Type B pancreatic cell (in vitro differentiated cells): ENCODE measurements at regions not wholly inside any gene's neighbourhood (a gene's known extent, or its start where the extent isn't known, plus 50 kb on each side); places are given as distances from the start of the nearest gene placed in this dataset.

Experiments
- DNase-seq: peaks from one replicate; pipeline ENCODE4 v3.0.0; 2021; ENCODE audit warnings: mixed read lengths; ENCODE audit not compliant: unreplicated experiment; ENCODE audit errors: extremely low spot score
- H3K27ac Mint-ChIP-seq: 2 replicates; pipeline ENCODE4 v1.8.0; 2021; ENCODE audit warnings: mild to moderate bottlenecking, mixed read lengths
- H3K27me3 Mint-ChIP-seq: 2 replicates; pipeline ENCODE4 v1.8.0; 2021; ENCODE audit warnings: mixed read lengths
- H3K36me3 Mint-ChIP-seq: 2 replicates; pipeline ENCODE4 v1.8.0; 2021; ENCODE audit warnings: mixed read lengths
- H3K4me1 Mint-ChIP-seq: one replicate; pipeline ENCODE4 v1.8.0; 2021; ENCODE audit warnings: mixed read lengths; ENCODE audit not compliant: unreplicated experiment
- H3K4me3 Mint-ChIP-seq: 2 replicates; pipeline ENCODE4 v1.8.0; 2021; ENCODE audit warnings: mild to moderate bottlenecking, mixed read lengths
- H3K9me3 Mint-ChIP-seq: 2 replicates; pipeline ENCODE4 v1.8.0; 2021; ENCODE audit warnings: mixed read lengths
- TF ChIP-seq, protein P1 (sequence below): fragments of 200-600 bp; sonication (generic); conservative IDR thresholded peaks from 2 replicates; pipeline ENCODE4 v1.5.0; 2021; ENCODE audit warnings: antibody characterized with exemption, mild to moderate bottlenecking

DNA sequence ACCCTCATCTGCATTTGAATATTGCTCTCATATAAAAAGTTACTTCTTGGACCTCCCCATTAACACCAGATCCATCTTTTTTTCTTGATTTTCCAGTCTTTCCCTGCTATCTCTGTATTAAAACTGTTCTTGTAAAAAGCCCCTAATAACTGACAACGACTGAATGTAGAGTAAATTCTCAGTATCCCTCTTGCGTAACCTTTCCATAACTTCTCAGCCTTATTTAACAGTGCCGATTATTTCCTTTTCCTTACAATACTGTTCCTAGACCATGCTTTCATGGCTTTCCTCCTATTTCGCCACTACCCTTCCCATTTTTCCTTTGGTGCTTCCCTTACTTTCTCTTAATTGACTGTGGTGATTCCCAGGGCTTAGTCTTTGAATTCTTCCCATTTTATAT lies 348.9 kb upstream of the DSEL start:
- TF ChIP-seq, protein P1, sequence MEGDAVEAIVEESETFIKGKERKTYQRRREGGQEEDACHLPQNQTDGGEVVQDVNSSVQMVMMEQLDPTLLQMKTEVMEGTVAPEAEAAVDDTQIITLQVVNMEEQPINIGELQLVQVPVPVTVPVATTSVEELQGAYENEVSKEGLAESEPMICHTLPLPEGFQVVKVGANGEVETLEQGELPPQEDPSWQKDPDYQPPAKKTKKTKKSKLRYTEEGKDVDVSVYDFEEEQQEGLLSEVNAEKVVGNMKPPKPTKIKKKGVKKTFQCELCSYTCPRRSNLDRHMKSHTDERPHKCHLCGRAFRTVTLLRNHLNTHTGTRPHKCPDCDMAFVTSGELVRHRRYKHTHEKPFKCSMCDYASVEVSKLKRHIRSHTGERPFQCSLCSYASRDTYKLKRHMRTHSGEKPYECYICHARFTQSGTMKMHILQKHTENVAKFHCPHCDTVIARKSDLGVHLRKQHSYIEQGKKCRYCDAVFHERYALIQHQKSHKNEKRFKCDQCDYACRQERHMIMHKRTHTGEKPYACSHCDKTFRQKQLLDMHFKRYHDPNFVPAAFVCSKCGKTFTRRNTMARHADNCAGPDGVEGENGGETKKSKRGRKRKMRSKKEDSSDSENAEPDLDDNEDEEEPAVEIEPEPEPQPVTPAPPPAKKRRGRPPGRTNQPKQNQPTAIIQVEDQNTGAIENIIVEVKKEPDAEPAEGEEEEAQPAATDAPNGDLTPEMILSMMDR = no peak
- Mint-ChIP-seq H3K4me3 (no peak overlapping the region), H3K9me3 (no peaks in the 10 kb centered on the region), H3K27ac (no peak overlapping the region), H3K27me3 (no peaks in the 10 kb centered on the region), H3K36me3 (no peaks in the 10 kb centered on the region), H3K4me1 (no peaks in the 10 kb centered on the region)
- DNase-seq = no peak

DNA sequence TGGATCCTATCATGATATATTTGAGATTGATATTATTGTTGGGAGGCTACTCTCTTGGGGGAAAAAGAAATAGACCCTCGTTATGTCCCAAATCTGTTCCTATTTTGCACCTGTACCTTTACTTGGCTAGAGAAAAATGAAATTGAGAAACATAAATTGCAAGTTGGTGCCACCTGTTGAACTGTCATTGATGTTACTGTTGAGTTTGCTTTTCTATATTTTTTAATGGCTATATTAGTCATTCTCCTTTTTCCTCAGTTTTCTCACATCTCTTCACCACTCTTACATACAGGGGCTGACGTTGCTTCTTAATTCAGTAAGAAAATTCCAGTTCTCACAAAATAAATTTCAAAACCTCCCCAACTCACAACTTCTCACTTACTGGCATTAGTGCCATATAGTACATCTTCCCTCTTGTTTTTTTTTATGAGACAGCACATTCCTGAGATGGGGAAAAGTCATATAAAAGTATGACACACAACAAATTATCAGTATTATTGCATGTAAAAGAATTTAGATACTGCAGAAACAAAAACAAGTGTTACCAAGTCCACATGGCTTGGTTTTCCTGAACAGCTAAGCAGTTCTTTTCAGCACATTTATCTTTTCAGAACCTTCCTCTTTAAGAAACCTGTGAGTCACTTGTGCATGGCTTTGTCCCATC lies 348.3 kb upstream of the DSEL start:
- no peak overlapping the region for H3K27ac Mint-ChIP-seq
- no peak for DNase-seq
- H3K4me1 Mint-ChIP-seq = no peaks in the 10 kb centered on the region
- TF ChIP-seq, protein P1 = no peak
- no peak overlapping the region for H3K4me3 Mint-ChIP-seq
- no peaks in the 10 kb centered on the region for H3K27me3 Mint-ChIP-seq
- H3K9me3 Mint-ChIP-seq = no peaks in the 10 kb centered on the region
- H3K36me3 Mint-ChIP-seq = no peaks in the 10 kb centered on the region

DNA sequence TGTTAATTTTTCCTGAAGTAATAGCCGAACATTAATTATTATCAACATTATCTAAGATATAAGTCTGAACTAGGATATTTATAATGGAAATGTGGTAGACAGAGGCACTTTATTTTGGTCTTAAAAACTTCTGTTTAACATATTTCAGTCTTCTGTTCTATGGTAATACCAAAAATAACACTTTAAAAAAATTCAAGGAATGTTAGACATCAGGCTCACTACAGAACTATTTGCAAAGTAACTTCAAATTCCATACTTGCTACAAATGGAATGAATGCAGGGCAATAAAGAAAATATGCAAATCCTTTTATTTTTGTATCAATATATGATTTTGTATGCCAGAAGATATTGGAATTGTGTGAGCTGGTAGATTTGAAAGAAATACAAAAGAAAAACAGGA lies 345.5 kb upstream of the DSEL start:
- Mint-ChIP-seq H3K36me3 (no peaks in the 10 kb centered on the region), H3K9me3 (no peaks in the 10 kb centered on the region), H3K4me1 (no peaks in the 10 kb centered on the region), H3K27me3 (no peaks in the 10 kb centered on the region), H3K27ac (no peak overlapping the region), H3K4me3 (no peak overlapping the region)
- TF ChIP-seq, protein P1 = no peak
- DNase-seq = no peak

DNA sequence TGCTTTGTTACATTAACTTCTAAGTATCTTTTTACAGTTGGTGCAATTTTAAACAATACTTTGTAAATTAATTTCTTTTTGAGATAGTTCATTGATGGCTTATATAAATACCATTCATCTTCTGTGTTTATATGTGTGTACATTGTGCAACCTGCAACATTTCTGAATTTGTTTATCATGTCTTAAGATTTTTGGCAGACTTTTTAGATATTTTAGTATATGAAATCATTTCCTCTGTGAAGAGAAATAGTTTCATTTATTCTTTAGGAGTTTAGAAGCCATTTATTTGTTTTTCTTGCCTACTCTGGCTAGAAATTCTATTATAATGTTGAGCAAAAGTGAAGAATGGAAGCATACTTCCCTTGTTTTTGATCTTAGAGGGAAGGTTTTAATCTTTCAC lies 337.8 kb upstream of the DSEL start:
- H3K4me1 Mint-ChIP-seq = no peaks in the 10 kb centered on the region
- H3K36me3 Mint-ChIP-seq = no peaks in the 10 kb centered on the region
- TF ChIP-seq, protein P1 = no peak
- no peaks in the 10 kb centered on the region for H3K9me3 Mint-ChIP-seq
- DNase-seq = no peak
- no peaks in the 10 kb centered on the region for H3K27me3 Mint-ChIP-seq
- H3K27ac Mint-ChIP-seq = no peak overlapping the region
- no peak overlapping the region for H3K4me3 Mint-ChIP-seq

DNA sequence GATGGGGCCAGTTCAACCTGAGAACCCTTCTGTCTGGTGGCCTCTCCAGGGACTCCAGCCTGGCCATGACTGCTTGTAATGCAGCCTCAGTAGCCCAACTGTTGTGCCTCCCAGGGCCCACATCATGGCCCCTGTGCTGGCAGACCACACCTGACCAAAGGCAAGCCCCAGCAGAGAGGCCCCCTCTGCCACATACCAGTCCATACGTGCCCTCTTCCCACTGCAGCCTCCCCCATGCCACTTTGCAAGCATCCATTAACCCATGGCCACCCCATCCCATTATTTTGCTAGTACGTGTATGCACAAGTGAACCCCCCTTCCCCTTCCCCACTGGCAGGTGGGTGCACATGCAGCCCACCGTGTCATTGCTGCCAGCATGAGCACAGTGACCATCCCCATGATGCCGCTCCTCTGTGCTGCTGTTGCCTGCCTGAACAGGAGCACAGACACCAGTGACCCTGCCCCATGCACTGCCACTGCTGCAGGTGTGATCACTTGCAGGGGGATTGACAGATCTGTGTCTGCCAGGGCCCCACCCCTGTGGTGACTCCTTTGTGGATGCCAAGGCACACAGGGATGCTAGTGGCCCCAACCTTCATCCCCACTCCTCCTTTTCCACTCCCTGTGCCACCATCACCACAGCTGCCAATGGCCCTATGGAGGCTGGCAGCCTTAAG lies 330.0 kb upstream of the DSEL start:
- Mint-ChIP-seq H3K27me3 (no peaks in the 10 kb centered on the region), H3K4me1 (no peaks in the 10 kb centered on the region), H3K4me3 (no peak overlapping the region), H3K9me3 (no peaks in the 10 kb centered on the region), H3K27ac (no peak overlapping the region), H3K36me3 (no peaks in the 10 kb centered on the region)
- no peak for DNase-seq
- TF ChIP-seq, protein P1 = no peak
